Calu3 (cell line): ENCODE measurements at regions not wholly inside any gene's neighbourhood (a gene's known extent, or its start where the extent isn't known, plus 50 kb on each side); places are given as distances from the start of the nearest gene placed in this dataset.

Experiments used
- BruUV-seq: library from RNA; stranded (reverse); fragments of 400-500 nt; replicated peaks from 2 replicates; lab custom pipeline; 2021; lab: Mats Ljungman, UMichigan
- CTCF ChIA-PET: fragments of 300-600 bp; sonication (Branson Sonifier 250); formaldehyde crosslinking; loops from one replicate; lab custom pipeline; 2022; ENCODE audit warnings: antibody characterized with exemption; lab: Charles Lee
- DNase-seq: peaks from one replicate; pipeline ENCODE4 v3.0.0; 2022
- H3K27ac Mint-ChIP-seq: one replicate; pipeline ENCODE4 v1.8.0; 2022; ENCODE audit warnings: mixed read lengths; ENCODE audit not compliant: unreplicated experiment
- H3K27me3 Mint-ChIP-seq: one replicate; pipeline ENCODE4 v1.8.0; 2022; ENCODE audit warnings: mixed read lengths; ENCODE audit not compliant: unreplicated experiment
- H3K36me3 Mint-ChIP-seq: one replicate; pipeline ENCODE4 v1.8.0; 2022; ENCODE audit warnings: mild to moderate bottlenecking, moderate library complexity, mixed read lengths; ENCODE audit not compliant: insufficient read depth, unreplicated experiment
- H3K4me1 Mint-ChIP-seq: one replicate; pipeline ENCODE4 v1.8.0; 2022; ENCODE audit warnings: mild to moderate bottlenecking, low read depth, mixed read lengths; ENCODE audit not compliant: unreplicated experiment
- H3K4me3 Mint-ChIP-seq: one replicate; pipeline ENCODE4 v1.8.0; 2022; ENCODE audit warnings: mild to moderate bottlenecking, low read depth, moderate library complexity, mixed read lengths; ENCODE audit not compliant: unreplicated experiment
- H3K9me3 Mint-ChIP-seq: one replicate; pipeline ENCODE4 v1.8.0; 2022; ENCODE audit warnings: low read depth, mixed read lengths; ENCODE audit not compliant: unreplicated experiment
- intact Hi-C: fragments of 100-400 bp; cut with micrococcal nuclease; formaldehyde crosslinking; loops from one replicate; pipeline ENCODE4 v1.10.0; 2022; ENCODE audit not compliant: unreplicated experiment
- TF ChIP-seq, protein P1 (sequence below): fragments of 200-600 bp; IDR thresholded peaks from one replicate; pipeline ENCODE4 v1.8.0; 2022; ENCODE audit warnings: antibody characterized with exemption; ENCODE audit not compliant: unreplicated experiment

DNA sequence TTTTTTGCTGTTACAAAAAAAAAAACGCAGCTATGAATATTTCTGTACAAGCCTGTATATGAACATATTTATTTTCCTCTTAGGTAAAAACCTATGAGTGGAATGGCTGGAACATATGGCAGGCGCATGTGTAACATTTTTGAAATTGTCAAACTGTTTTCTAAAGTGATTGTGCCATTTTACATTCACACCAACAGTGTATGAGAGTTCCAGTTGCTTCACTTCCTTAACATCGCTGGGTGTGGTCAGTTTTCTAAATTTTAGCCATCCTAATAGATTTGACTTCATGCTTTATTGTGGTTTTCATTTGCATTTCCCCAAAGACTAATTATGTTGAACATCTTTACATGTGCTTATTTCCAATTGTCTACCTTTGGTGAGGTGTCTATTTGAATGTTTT lies 306.8 kb downstream of the KCNRG start:
- no peak overlapping the region for H3K27ac Mint-ChIP-seq
- DNase-seq, result no peak
- H3K36me3 Mint-ChIP-seq, result no peaks in the 10 kb centered on the region
- CTCF ChIA-PET, result no interaction called here
- peaks cover 5% of the 10 kb centered on the region for H3K9me3 Mint-ChIP-seq
- no peak overlapping the region for H3K4me3 Mint-ChIP-seq
- no TSS peak for BruUV-seq
- peaks cover 33% of the 10 kb centered on the region for H3K4me1 Mint-ChIP-seq
- intact Hi-C loops, result no loop called here
- H3K27me3 Mint-ChIP-seq, result no peaks in the 10 kb centered on the region
- TF ChIP-seq, protein P1, sequence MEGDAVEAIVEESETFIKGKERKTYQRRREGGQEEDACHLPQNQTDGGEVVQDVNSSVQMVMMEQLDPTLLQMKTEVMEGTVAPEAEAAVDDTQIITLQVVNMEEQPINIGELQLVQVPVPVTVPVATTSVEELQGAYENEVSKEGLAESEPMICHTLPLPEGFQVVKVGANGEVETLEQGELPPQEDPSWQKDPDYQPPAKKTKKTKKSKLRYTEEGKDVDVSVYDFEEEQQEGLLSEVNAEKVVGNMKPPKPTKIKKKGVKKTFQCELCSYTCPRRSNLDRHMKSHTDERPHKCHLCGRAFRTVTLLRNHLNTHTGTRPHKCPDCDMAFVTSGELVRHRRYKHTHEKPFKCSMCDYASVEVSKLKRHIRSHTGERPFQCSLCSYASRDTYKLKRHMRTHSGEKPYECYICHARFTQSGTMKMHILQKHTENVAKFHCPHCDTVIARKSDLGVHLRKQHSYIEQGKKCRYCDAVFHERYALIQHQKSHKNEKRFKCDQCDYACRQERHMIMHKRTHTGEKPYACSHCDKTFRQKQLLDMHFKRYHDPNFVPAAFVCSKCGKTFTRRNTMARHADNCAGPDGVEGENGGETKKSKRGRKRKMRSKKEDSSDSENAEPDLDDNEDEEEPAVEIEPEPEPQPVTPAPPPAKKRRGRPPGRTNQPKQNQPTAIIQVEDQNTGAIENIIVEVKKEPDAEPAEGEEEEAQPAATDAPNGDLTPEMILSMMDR, result no peak

DNA sequence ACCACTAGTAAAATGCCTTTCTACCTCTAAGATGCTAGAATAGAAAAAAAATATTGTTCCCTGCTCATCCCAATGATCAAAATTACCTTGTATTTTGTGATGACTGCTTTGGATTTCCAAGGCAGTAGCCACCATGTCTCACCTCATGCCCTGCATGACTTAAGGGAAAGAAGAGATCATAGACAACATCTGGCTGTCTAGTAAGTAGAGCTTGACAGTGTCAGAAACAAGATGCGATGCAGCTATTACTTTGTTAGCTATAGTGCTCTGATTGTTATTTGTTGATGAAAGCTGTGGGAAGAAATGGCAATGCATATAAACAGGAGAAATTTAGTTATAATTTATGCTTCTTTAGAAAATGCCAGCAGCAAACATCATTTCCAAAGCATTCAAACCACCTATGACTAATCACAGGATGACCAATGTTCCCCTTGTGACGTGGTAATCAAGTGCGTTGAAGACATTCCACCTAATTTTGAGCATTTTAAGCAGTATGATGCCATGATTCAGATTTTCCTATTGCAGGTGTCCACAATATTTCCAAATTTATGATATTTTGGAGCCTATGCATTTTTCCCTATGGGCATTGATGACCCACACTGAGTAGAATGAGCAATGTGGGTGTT lies 308.3 kb downstream of the KCNRG start:
- H3K4me1 Mint-ChIP-seq, result peaks cover 29% of the 10 kb centered on the region
- no peaks in the 10 kb centered on the region for H3K27me3 Mint-ChIP-seq
- H3K36me3 Mint-ChIP-seq, result no peaks in the 10 kb centered on the region
- TF ChIP-seq, protein P1, result no peak
- intact Hi-C loops, result no loop called here
- CTCF ChIA-PET, result no interaction called here
- H3K9me3 Mint-ChIP-seq, result peaks cover 5% of the 10 kb centered on the region
- H3K4me3 Mint-ChIP-seq, result no peak overlapping the region
- no peak overlapping the region for H3K27ac Mint-ChIP-seq
- no TSS peak for BruUV-seq
- no peak for DNase-seq

DNA sequence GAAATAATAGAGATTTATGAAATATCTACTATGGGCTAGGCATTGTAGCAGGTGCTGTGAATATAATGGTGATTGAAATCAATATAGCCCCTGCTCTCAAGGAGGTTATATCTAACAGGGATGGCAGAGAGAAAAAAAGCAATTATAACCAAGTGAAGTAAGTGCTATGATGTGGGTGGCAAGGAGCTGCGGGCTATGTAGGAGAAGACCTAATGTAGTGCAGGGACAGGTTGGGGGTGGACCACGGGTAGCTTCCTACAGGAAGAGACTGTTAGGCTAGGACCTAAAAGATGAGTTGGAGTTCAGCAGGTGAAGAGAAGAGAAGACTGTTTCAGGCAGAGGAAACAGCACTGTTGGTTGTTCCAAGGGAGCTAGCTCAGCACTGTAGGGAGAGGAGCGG lies 311.0 kb downstream of the KCNRG start:
- BruUV-seq, result no TSS peak
- no peak overlapping the region for H3K4me3 Mint-ChIP-seq
- CTCF ChIA-PET, result no interaction called here
- TF ChIP-seq, protein P1, result no peak
- H3K36me3 Mint-ChIP-seq, result no peaks in the 10 kb centered on the region
- H3K27ac Mint-ChIP-seq, result no peak overlapping the region
- peaks cover 11% of the 10 kb centered on the region for H3K4me1 Mint-ChIP-seq
- intact Hi-C loops, result no loop called here
- no peaks in the 10 kb centered on the region for H3K27me3 Mint-ChIP-seq
- no peak for DNase-seq
- peaks cover 5% of the 10 kb centered on the region for H3K9me3 Mint-ChIP-seq

DNA sequence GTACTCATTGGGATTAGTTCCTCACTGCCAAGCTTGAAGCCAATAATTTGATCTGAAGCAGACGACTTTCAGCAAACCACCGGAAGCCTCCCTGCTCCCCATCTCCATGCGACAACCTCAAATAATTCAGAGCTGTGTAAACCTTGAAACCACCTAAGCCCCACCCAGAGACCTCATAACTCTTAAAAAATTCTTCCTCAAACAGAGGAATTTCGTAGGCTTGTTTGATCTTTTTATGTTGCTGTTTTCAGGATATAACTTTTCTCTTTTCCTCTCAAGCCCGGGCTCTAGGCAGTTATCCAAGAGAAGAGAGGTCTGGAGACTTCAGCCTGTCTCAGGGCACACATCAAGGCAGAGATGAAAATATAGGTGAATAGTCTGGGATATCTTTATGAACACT lies 311.6 kb downstream of the KCNRG start:
- BruUV-seq, result no TSS peak
- TF ChIP-seq, protein P1, result no peak
- CTCF ChIA-PET, result no interaction called here
- Mint-ChIP-seq H3K4me3 (no peak overlapping the region), H3K36me3 (no peaks in the 10 kb centered on the region), H3K27me3 (no peaks in the 10 kb centered on the region), H3K27ac (no peak overlapping the region), H3K4me1 (peaks cover 11% of the 10 kb centered on the region), H3K9me3 (peaks cover 5% of the 10 kb centered on the region)
- no peak for DNase-seq
- intact Hi-C loops, result no loop called here
